ENCODE measurements at regions not wholly inside any gene's neighbourhood (a gene's known extent, or its start where the extent isn't known, plus 50 kb on each side); places are given as distances from the start of the nearest gene placed in this dataset.

DNA sequence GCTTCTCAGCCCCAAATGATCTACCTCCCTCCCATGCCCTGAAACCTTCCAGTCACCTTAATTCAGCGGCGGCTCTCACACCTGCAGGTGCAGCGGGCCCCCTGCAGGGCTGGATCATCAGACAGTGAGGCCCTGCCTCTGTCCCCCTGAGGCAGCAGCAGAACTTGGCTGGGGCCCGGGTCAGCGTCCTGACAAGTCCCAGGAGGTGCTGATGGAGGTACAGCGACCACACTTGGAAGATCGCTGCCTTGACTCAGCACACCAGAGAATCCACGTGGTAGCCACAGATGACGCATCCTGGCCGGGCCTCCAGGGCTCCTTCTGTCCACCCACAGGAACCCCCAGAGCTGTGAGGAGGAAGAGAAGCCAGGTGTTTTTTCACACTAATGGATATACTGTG, 116.4 kb upstream of the THBS2 start:
- TF ChIP-seq POLR2A (IDR thresholded peaks at IDR 0.05; ENCODE audit: low read depth, low read length): no peak
- TF ChIP-seq, protein P1, sequence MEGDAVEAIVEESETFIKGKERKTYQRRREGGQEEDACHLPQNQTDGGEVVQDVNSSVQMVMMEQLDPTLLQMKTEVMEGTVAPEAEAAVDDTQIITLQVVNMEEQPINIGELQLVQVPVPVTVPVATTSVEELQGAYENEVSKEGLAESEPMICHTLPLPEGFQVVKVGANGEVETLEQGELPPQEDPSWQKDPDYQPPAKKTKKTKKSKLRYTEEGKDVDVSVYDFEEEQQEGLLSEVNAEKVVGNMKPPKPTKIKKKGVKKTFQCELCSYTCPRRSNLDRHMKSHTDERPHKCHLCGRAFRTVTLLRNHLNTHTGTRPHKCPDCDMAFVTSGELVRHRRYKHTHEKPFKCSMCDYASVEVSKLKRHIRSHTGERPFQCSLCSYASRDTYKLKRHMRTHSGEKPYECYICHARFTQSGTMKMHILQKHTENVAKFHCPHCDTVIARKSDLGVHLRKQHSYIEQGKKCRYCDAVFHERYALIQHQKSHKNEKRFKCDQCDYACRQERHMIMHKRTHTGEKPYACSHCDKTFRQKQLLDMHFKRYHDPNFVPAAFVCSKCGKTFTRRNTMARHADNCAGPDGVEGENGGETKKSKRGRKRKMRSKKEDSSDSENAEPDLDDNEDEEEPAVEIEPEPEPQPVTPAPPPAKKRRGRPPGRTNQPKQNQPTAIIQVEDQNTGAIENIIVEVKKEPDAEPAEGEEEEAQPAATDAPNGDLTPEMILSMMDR (IDR thresholded peaks at IDR 0.05; ENCODE audit: extremely low read depth in 1 of 2, insufficient read depth in 1 of 2, low read depth in 1 of 2, low read length in 2 of 2): no peak
- no peak for TF ChIP-seq GATA2 (IDR thresholded peaks at IDR 0.05; ENCODE audit: insufficient read depth, insufficient read length, low read depth, low read length)
- TF ChIP-seq JUN (IDR thresholded peaks at IDR 0.05; ENCODE audit: borderline replicate concordance, insufficient read depth, insufficient read length, low read depth): no peak
- TF ChIP-seq POLR2AphosphoS5 (IDR thresholded peaks at IDR 0.05; ENCODE audit: insufficient read depth, low read depth, low read length): no peak
- no peak for TF ChIP-seq EZH2 (IDR thresholded peaks at IDR 0.05; ENCODE audit: borderline replicate concordance, low read depth, low read length, severe bottlenecking)
- no peak for TF ChIP-seq FOS (IDR thresholded peaks at IDR 0.05; ENCODE audit: borderline replicate concordance, insufficient read depth, low read length)
- TF ChIP-seq, protein P2, sequence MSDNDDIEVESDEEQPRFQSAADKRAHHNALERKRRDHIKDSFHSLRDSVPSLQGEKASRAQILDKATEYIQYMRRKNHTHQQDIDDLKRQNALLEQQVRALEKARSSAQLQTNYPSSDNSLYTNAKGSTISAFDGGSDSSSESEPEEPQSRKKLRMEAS (IDR thresholded peaks at IDR 0.05; ENCODE audit: insufficient read depth, insufficient read length): no peak
- no peak for TF ChIP-seq MYC (IDR thresholded peaks at IDR 0.05; ENCODE audit: low read depth, low read length)

Measured in endothelial cell of umbilical vein (primary cell).